ENCODE measurements at regions not wholly inside any gene's neighbourhood (a gene's known extent, or its start where the extent isn't known, plus 50 kb on each side); places are given as distances from the start of the nearest gene placed in this dataset.
"Not testable (repeated sequence)": the region's sequence is repeated elsewhere in the genome, so short reads cannot be mapped to it uniquely, and the experiment has no call there.

DNA sequence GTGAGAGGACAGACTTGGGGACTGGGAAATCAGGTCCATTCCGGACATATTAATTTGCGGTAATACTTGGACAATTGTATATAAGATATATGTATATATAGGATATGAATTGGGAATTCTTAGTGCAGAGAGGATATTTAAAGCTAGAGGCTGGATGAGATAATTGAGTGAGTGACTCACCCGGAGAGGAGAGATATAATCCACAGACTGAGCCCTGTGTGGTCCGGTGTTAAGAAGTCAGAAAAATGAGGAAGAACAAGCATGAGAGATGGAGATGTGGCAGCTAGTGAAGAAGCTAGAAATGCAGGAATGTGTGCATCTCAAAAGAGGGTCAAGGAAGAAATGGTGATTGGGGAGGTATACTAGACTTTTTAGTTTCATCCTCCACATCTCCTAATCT is 336.2 kb downstream of the SLC7A11 start:
- TF ChIP-seq EZH2 (IDR thresholded peaks at IDR 0.05; ENCODE audit: insufficient read depth, poor library complexity, severe bottlenecking) = no peak
- TF ChIP-seq EZH2phosphoT487 (IDR thresholded peaks at IDR 0.05; ENCODE audit: insufficient read depth, low read depth) = no peak
- DNase-seq = peak; percentile 15
- Histone ChIP-seq H2AFZ (no peak overlapping the region), H3K27me3 (replicated peaks; ENCODE audit: insufficient read depth) (no peaks in the 10 kb centered on the region), H3K9me3 (ENCODE audit: low read depth) (no peaks in the 10 kb centered on the region), H3K4me1 (ENCODE audit: insufficient read depth) (no peaks in the 10 kb centered on the region), H3K79me2 (ENCODE audit: insufficient read depth) (no peaks in the 10 kb centered on the region), H3K9me2 (ENCODE audit: insufficient read depth) (no peaks in the 10 kb centered on the region), H3K9ac (no peak overlapping the region), H3K36me3 (ENCODE audit: low read depth) (no peaks in the 10 kb centered on the region), H3K4me2 (ENCODE audit: unreplicated experiment) (no peak overlapping the region), H4K20me1 (ENCODE audit: insufficient read depth) (no peaks in the 10 kb centered on the region), H3K4me3 (no peak overlapping the region), H3F3A (ENCODE audit: insufficient read depth) (no peaks in the 10 kb centered on the region), H3K27ac (no peak overlapping the region)
- WGBS, 2 experiments (ENCODE audit: low coverage in 1 of 2, low lambda C conversion rate in 2 of 2, missing lambda C conversion rate in 2 of 2) = 93 to 98% methylated on average over 4 of the region's 4 CpGs
- in situ Hi-C loops (cut with MboI) = no loop called here

DNA sequence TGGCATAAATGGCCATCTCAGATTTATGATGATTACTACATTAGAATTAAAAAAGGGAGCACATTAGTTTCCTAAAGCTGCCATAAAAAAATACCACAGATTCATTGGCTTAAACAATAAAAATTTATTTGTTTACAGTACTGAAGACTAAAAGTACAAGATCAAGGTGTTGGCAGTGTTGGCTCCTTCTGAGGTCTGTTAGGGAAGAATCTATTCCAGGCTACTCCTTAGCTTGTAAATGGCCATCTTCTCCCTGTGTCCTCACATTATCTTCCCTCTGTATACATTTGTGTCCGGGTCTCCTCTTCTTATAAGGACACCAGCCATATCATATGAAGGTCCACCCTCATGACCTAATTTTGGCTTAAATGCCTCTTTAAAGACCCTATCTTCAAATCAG is 341.0 kb downstream of the SLC7A11 start:
- Histone ChIP-seq H3K9me2 (ENCODE audit: insufficient read depth) (no peaks in the 10 kb centered on the region), H3K27me3 (replicated peaks; ENCODE audit: insufficient read depth) (no peaks in the 10 kb centered on the region), H2AFZ (no peak overlapping the region), H3F3A (ENCODE audit: insufficient read depth) (no peaks in the 10 kb centered on the region), H3K27ac (no peak overlapping the region), H3K4me2 (ENCODE audit: unreplicated experiment) (no peak overlapping the region), H4K20me1 (ENCODE audit: insufficient read depth) (no peaks in the 10 kb centered on the region), H3K9me3 (ENCODE audit: low read depth) (no peaks in the 10 kb centered on the region), H3K36me3 (ENCODE audit: low read depth) (no peaks in the 10 kb centered on the region), H3K79me2 (ENCODE audit: insufficient read depth) (no peaks in the 10 kb centered on the region), H3K4me1 (ENCODE audit: insufficient read depth) (no peaks in the 10 kb centered on the region), H3K9ac (no peak overlapping the region), H3K4me3 (no peak overlapping the region)
- TF ChIP-seq EZH2 (IDR thresholded peaks at IDR 0.05; ENCODE audit: insufficient read depth, poor library complexity, severe bottlenecking) (no peak), EZH2phosphoT487 (IDR thresholded peaks at IDR 0.05; ENCODE audit: insufficient read depth, low read depth) (no peak)
- in situ Hi-C loops (cut with MboI) = no loop called here
- 76 to 89% methylated on average over 1 of the region's 1 CpG for WGBS, 2 experiments (ENCODE audit: low coverage in 1 of 2, low lambda C conversion rate in 2 of 2, missing lambda C conversion rate in 2 of 2)
- DNase-seq = no peak

DNA sequence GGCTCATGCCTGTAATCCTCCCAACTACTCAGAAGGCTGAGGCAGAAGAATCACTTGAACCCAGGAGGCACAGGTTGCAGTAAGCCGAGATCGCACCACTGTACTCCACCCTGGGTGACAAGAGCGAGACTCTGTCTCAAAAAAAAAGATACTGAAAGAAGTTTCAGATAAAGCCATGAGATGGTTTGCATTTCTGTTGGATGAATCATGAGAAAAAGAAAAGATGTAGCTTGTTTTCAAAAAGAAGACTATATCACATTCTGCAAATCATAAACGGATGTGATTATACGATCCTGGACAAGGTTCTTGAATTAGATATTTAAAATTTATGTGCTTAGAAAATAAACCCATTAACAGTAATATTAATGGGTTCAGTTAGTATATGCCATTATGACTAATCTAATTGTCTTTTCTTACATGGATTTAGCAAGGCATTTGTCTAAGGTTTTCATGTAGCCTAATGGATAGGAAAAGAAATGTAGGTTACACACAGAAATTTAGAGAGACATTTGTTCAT is 345.9 kb downstream of the SLC7A11 start:
- H4K20me1 ChIP-seq (ENCODE audit: insufficient read depth) = no peaks in the 10 kb centered on the region
- H3K36me3 ChIP-seq (ENCODE audit: low read depth) = no peaks in the 10 kb centered on the region
- H3K9me2 ChIP-seq (ENCODE audit: insufficient read depth) = no peaks in the 10 kb centered on the region
- no peaks in the 10 kb centered on the region for H3K27me3 ChIP-seq (replicated peaks; ENCODE audit: insufficient read depth)
- no peaks in the 10 kb centered on the region for H3K4me1 ChIP-seq (ENCODE audit: insufficient read depth)
- no peaks in the 10 kb centered on the region for H3K79me2 ChIP-seq (ENCODE audit: insufficient read depth)
- no peak overlapping the region for H3K4me3 ChIP-seq
- TF ChIP-seq EZH2phosphoT487 (IDR thresholded peaks at IDR 0.05; ENCODE audit: insufficient read depth, low read depth) (no peak), EZH2 (IDR thresholded peaks at IDR 0.05; ENCODE audit: insufficient read depth, poor library complexity, severe bottlenecking) (no peak)
- no peaks in the 10 kb centered on the region for H3F3A ChIP-seq (ENCODE audit: insufficient read depth)
- 77 to 84% methylated on average over 5 of the region's 5 CpGs for WGBS, 2 experiments (ENCODE audit: low coverage in 1 of 2, low lambda C conversion rate in 2 of 2, missing lambda C conversion rate in 2 of 2)
- H3K4me2 ChIP-seq (ENCODE audit: unreplicated experiment) = no peak overlapping the region
- no peak overlapping the region for H3K9ac ChIP-seq
- no peak for DNase-seq
- H3K27ac ChIP-seq = no peak overlapping the region
- H3K9me3 ChIP-seq (ENCODE audit: low read depth) = no peaks in the 10 kb centered on the region
- H2AFZ ChIP-seq = no peak overlapping the region
- in situ Hi-C loops (cut with MboI) = no loop called here

DNA sequence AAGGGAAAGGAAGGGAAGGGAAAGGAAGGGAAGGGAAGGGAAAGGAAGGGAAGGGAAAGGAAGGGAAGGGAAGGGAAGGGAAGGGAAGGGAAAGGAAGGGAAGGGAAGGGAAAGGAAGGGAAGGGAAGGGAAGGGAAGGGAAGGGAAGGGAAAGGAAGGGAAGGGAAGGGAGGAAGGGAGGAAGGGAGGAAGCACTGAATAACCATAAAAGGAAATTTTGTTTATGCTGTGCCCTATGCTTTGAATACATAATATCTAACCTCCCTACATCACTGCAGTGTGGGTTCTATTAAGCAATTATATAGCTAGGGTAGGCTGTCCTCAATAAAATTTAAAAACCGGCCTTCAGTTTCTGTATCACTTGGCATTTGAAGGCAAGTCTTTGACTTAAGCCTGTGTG is 346.6 kb downstream of the SLC7A11 start:
- DNase-seq; H3K27ac ChIP-seq; H3K9me2 ChIP-seq (ENCODE audit: insufficient read depth); H3K4me1 ChIP-seq (ENCODE audit: insufficient read depth); H3K4me2 ChIP-seq (ENCODE audit: unreplicated experiment); in situ Hi-C loops (cut with MboI); H2AFZ ChIP-seq; H3K9ac ChIP-seq; H3K4me3 ChIP-seq; H3F3A ChIP-seq (ENCODE audit: insufficient read depth); H3K36me3 ChIP-seq (ENCODE audit: low read depth); H3K27me3 ChIP-seq (replicated peaks; ENCODE audit: insufficient read depth); H3K9me3 ChIP-seq (ENCODE audit: low read depth); H3K79me2 ChIP-seq (ENCODE audit: insufficient read depth); H4K20me1 ChIP-seq (ENCODE audit: insufficient read depth): not testable (repeated sequence)
- 100% methylated on average over 1 of the region's 1 CpG for WGBS, 2 experiments (ENCODE audit: low coverage in 1 of 2, low lambda C conversion rate in 2 of 2, missing lambda C conversion rate in 2 of 2)

DNA sequence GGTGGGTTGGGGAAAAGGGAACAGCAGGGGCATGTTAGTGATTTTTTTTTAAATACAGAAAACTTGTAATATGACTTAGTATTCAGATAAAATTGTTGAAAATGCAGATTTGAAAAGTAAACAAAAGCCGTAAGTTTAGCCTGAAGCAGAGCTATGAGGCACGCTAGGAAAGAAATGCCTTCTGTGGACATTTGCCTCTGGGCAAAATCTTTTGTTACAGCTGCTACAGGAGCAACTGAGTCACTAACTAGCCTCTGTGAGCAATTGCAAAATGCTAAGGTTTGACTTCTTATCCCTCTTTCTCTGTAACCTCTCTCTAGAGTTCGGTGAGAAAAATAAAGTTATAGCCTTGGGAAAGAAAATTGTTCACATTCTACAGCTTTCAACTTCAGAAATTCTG is 350.0 kb downstream of the SLC7A11 start:
- H3K9me2 ChIP-seq (ENCODE audit: insufficient read depth) = no peaks in the 10 kb centered on the region
- peak overlapping the region; percentile 62 for H2AFZ ChIP-seq
- H3K4me2 ChIP-seq (ENCODE audit: unreplicated experiment) = no peak overlapping the region
- no peaks in the 10 kb centered on the region for H3K9me3 ChIP-seq (ENCODE audit: low read depth)
- H3K36me3 ChIP-seq (ENCODE audit: low read depth) = no peaks in the 10 kb centered on the region
- no peak overlapping the region for H3K27ac ChIP-seq
- no peak overlapping the region for H3K4me3 ChIP-seq
- H3K79me2 ChIP-seq (ENCODE audit: insufficient read depth) = no peaks in the 10 kb centered on the region
- WGBS, 2 experiments (ENCODE audit: low coverage in 1 of 2, low lambda C conversion rate in 2 of 2, missing lambda C conversion rate in 2 of 2) = 56 to 67% methylated on average over 3 of the region's 3 CpGs
- DNase-seq = peak; percentile 63
- no peaks in the 10 kb centered on the region for H3F3A ChIP-seq (ENCODE audit: insufficient read depth)
- no peak for TF ChIP-seq EZH2 (IDR thresholded peaks at IDR 0.05; ENCODE audit: insufficient read depth, poor library complexity, severe bottlenecking)
- TF ChIP-seq EZH2phosphoT487 (IDR thresholded peaks at IDR 0.05; ENCODE audit: insufficient read depth, low read depth) = no peak
- no peaks in the 10 kb centered on the region for H3K27me3 ChIP-seq (replicated peaks; ENCODE audit: insufficient read depth)
- no peaks in the 10 kb centered on the region for H4K20me1 ChIP-seq (ENCODE audit: insufficient read depth)
- in situ Hi-C loops (cut with MboI) = no loop called here
- no peak overlapping the region for H3K9ac ChIP-seq
- no peaks in the 10 kb centered on the region for H3K4me1 ChIP-seq (ENCODE audit: insufficient read depth)

Measured in GM23248 (cell line).